ENCODE measurements at regions not wholly inside any gene's neighbourhood (a gene's known extent, or its start where the extent isn't known, plus 50 kb on each side); places are given as distances from the start of the nearest gene placed in this dataset.

- no peaks in the 10 kb centered on the region for H3K9me2 ChIP-seq (ENCODE audit: insufficient read depth, low read length)
- no peak overlapping the region for H2AFZ ChIP-seq (ENCODE audit: low read depth, low read length)
- H3F3A ChIP-seq (ENCODE audit: insufficient read depth, low read length, poor library complexity, severe bottlenecking) = no peaks in the 10 kb centered on the region
- no peaks in the 10 kb centered on the region for H3K79me2 ChIP-seq (replicated peaks; ENCODE audit: insufficient read depth, low read length)
- H3K9ac ChIP-seq (ENCODE audit: low read length) = no peak overlapping the region
- H3K4me2 ChIP-seq (ENCODE audit: low read length) = no peak overlapping the region
- TF ChIP-seq MXI1 (conservative IDR thresholded peaks at IDR 0.05; ENCODE audit: poor library complexity, severe bottlenecking) (no peak), EZH2 (IDR thresholded peaks at IDR 0.05; ENCODE audit: borderline replicate concordance, insufficient read depth, low read length, poor library complexity, severe bottlenecking) (no peak), POLR2AphosphoS5 (IDR thresholded peaks at IDR 0.05) (no peak), TAF1 (IDR thresholded peaks at IDR 0.05; ENCODE audit: low read depth) (no peak), CTCF (IDR thresholded peaks at IDR 0.05; ENCODE audit: poor library complexity, severe bottlenecking) (no peak), RAD21 (conservative IDR thresholded peaks at IDR 0.05) (no peak), EP300 (conservative IDR thresholded peaks at IDR 0.05; ENCODE audit: poor library complexity, severe bottlenecking) (no peak), SMC3 (conservative IDR thresholded peaks at IDR 0.05; ENCODE audit: poor library complexity) (no peak), REST (IDR thresholded peaks at IDR 0.05; ENCODE audit: borderline replicate concordance) (no peak)
- H3K36me3 ChIP-seq (ENCODE audit: insufficient read depth, low read length) = no peaks in the 10 kb centered on the region
- H3K4me3 ChIP-seq (ENCODE audit: low read length) = no peak overlapping the region
- H3K9me3 ChIP-seq (ENCODE audit: low read length) = no peaks in the 10 kb centered on the region
- no peak overlapping the region for H3K27ac ChIP-seq (ENCODE audit: low read length)
- no peaks in the 10 kb centered on the region for H4K20me1 ChIP-seq (ENCODE audit: insufficient read depth)
- no peaks in the 10 kb centered on the region for H3K27me3 ChIP-seq (ENCODE audit: insufficient read depth, low read depth, low read length)
These were observed 260.5 kb upstream of the ADGRL2 start for GRCh38 chr1:81540216-81540615.

GRCh38 chr1:81529014-81529413, 271.7 kb upstream of the ADGRL2 start:
- Histone ChIP-seq H3K9me3 (ENCODE audit: low read length) (no peaks in the 10 kb centered on the region), H3K9me2 (ENCODE audit: insufficient read depth, low read length) (no peaks in the 10 kb centered on the region), H3K36me3 (ENCODE audit: insufficient read depth, low read length) (no peaks in the 10 kb centered on the region), H3K4me2 (ENCODE audit: low read length) (no peak overlapping the region), H3K4me3 (ENCODE audit: low read length) (no peak overlapping the region), H3K9ac (ENCODE audit: low read length) (no peak overlapping the region), H4K20me1 (ENCODE audit: insufficient read depth) (no peaks in the 10 kb centered on the region), H3F3A (ENCODE audit: insufficient read depth, low read length, poor library complexity, severe bottlenecking) (no peaks in the 10 kb centered on the region), H2AFZ (ENCODE audit: low read depth, low read length) (no peak overlapping the region), H3K79me2 (replicated peaks; ENCODE audit: insufficient read depth, low read length) (no peaks in the 10 kb centered on the region), H3K27ac (ENCODE audit: low read length) (no peak overlapping the region), H3K27me3 (ENCODE audit: insufficient read depth, low read depth, low read length) (no peaks in the 10 kb centered on the region)
- TF ChIP-seq EP300 (conservative IDR thresholded peaks at IDR 0.05; ENCODE audit: poor library complexity, severe bottlenecking) = no peak
- no peak for TF ChIP-seq REST (IDR thresholded peaks at IDR 0.05; ENCODE audit: borderline replicate concordance)
- TF ChIP-seq POLR2AphosphoS5 (IDR thresholded peaks at IDR 0.05) = no peak
- no peak for TF ChIP-seq TAF1 (IDR thresholded peaks at IDR 0.05; ENCODE audit: low read depth)
- no peak for TF ChIP-seq EZH2 (IDR thresholded peaks at IDR 0.05; ENCODE audit: borderline replicate concordance, insufficient read depth, low read length, poor library complexity, severe bottlenecking)
- no peak for TF ChIP-seq CTCF (IDR thresholded peaks at IDR 0.05; ENCODE audit: poor library complexity, severe bottlenecking)
- no peak for TF ChIP-seq SMC3 (conservative IDR thresholded peaks at IDR 0.05; ENCODE audit: poor library complexity)

Data from neural cell (in vitro differentiated cells).